Neural cell (in vitro differentiated cells): ENCODE measurements at regions not wholly inside any gene's neighbourhood (a gene's known extent, or its start where the extent isn't known, plus 50 kb on each side); places are given as distances from the start of the nearest gene placed in this dataset.

Source experiments
- CTCF ChIP-seq: fragments of 450-650 bp; IDR thresholded peaks from 2 replicates; pipeline ENCODE4 v1.5.1; 2014; ENCODE audit warnings: antibody characterized with exemption, mild to moderate bottlenecking, moderate library complexity; ENCODE audit not compliant: poor library complexity, severe bottlenecking
- EP300 ChIP-seq: fragments of 450-650 bp; conservative IDR thresholded peaks from 2 replicates; pipeline ENCODE4 v1.6.1; 2014; ENCODE audit warnings: antibody characterized with exemption, mild to moderate bottlenecking, moderate library complexity; ENCODE audit not compliant: poor library complexity, severe bottlenecking
- EZH2 ChIP-seq: fragments of 200-600, 300-800 bp; shearing (Covaris generic), sonication (generic); IDR thresholded peaks from 2 replicates; pipeline ENCODE4 v1.6.1; 2014; ENCODE audit warnings: antibody characterized with exemption, low read length, borderline replicate concordance, mild to moderate bottlenecking; ENCODE audit not compliant: insufficient read depth, poor library complexity, severe bottlenecking
- MXI1 ChIP-seq: fragments of 450-650 bp; conservative IDR thresholded peaks from 2 replicates; pipeline ENCODE4 v1.6.1; 2014; ENCODE audit warnings: antibody characterized with exemption, mild to moderate bottlenecking; ENCODE audit not compliant: poor library complexity, severe bottlenecking
- POLR2AphosphoS5 ChIP-seq: IDR thresholded peaks from 2 replicates; pipeline ENCODE4 v1.6.1; 2012
- RAD21 ChIP-seq: fragments of 450-650 bp; conservative IDR thresholded peaks from 2 replicates; pipeline ENCODE4 v1.6.1; 2014; ENCODE audit warnings: antibody characterized with exemption, mild to moderate bottlenecking, moderate library complexity
- REST ChIP-seq: IDR thresholded peaks from 2 replicates; pipeline ENCODE4 v1.6.1; 2012; ENCODE audit warnings: borderline replicate concordance
- SMC3 ChIP-seq: fragments of 450-650 bp; conservative IDR thresholded peaks from 2 replicates; pipeline ENCODE4 v1.6.1; 2014; ENCODE audit warnings: antibody characterized with exemption, mild to moderate bottlenecking, moderate library complexity; ENCODE audit not compliant: poor library complexity
- TAF1 ChIP-seq: IDR thresholded peaks from 2 replicates; pipeline ENCODE4 v1.6.1; 2012; ENCODE audit warnings: low read depth

GRCh38 chr4:19722404-19722803 lies 529.3 kb upstream of the SLIT2 start:
- no peak for TF ChIP-seq REST
- no peak for TF ChIP-seq POLR2AphosphoS5
- no peak for TF ChIP-seq CTCF
- TF ChIP-seq EZH2, result no peak
- TF ChIP-seq EP300, result no peak
- no peak for TF ChIP-seq RAD21
- no peak for TF ChIP-seq MXI1
- no peak for TF ChIP-seq TAF1
- TF ChIP-seq SMC3, result no peak
